Caco-2 (cell line): ENCODE measurements at regions not wholly inside any gene's neighbourhood (a gene's known extent, or its start where the extent isn't known, plus 50 kb on each side); places are given as distances from the start of the nearest gene placed in this dataset.

Source experiments
- BruUV-seq: library from RNA; stranded (reverse); fragments of 400-500 nt; replicated peaks from 2 replicates; lab custom pipeline; 2021; lab: Mats Ljungman, UMichigan
- CTCF ChIA-PET: fragments of 300-600 bp; sonication (Branson Sonifier 250); formaldehyde crosslinking; loops from one replicate; lab custom pipeline; 2022; ENCODE audit warnings: antibody characterized with exemption; lab: Charles Lee
- POLR2A ChIA-PET: fragments of 300-600 bp; sonication (Branson Sonifier 250); formaldehyde crosslinking; loops from one replicate; lab custom pipeline; 2022; ENCODE audit warnings: antibody characterized with exemption; lab: Charles Lee
- DNase-seq, 2 experiments: peaks; one replicate each; pipeline versions ENCODE4 v3.0.0 to v3.0.0-alpha.2; 2020 to 2022
- H3K27me3 ChIP-seq: replicated peaks from 2 replicates; pipeline ENCODE4 v1.6.0; 2011; ENCODE audit warnings: low read length; ENCODE audit not compliant: control insufficient read depth, insufficient read depth
- H3K36me3 ChIP-seq: 2 replicates; pipeline ENCODE4 v1.5.1; 2011; ENCODE audit warnings: low read length; ENCODE audit not compliant: control insufficient read depth, insufficient read depth
- H3K4me1 ChIP-seq: fragments of 250-450 bp; sonication (Bioruptor Pico); 2 replicates; pipeline ENCODE4 v1.5.1; 2020; ENCODE audit warnings: mild to moderate bottlenecking
- H3K4me3 ChIP-seq: 2 replicates; pipeline ENCODE4 v1.5.1; 2011; ENCODE audit warnings: low read depth, mild to moderate bottlenecking, control low read depth, low read length
- H3K9me3 ChIP-seq: fragments of 250-450 bp; sonication (Bioruptor Pico); 2 replicates; pipeline ENCODE4 v1.5.1; 2020; ENCODE audit warnings: mild to moderate bottlenecking, moderate library complexity
- H3K27ac Mint-ChIP-seq: one replicate; pipeline ENCODE4 v1.8.0; 2022; ENCODE audit warnings: mixed read lengths; ENCODE audit not compliant: unreplicated experiment
- H3K27me3 Mint-ChIP-seq: one replicate; pipeline ENCODE4 v1.8.0; 2022; ENCODE audit warnings: mixed read lengths; ENCODE audit not compliant: insufficient read depth, unreplicated experiment
- H3K36me3 Mint-ChIP-seq: one replicate; pipeline ENCODE4 v1.8.0; 2022; ENCODE audit warnings: mild to moderate bottlenecking, mixed read lengths; ENCODE audit not compliant: insufficient read depth, unreplicated experiment
- H3K4me1 Mint-ChIP-seq: one replicate; pipeline ENCODE4 v1.8.0; 2022; ENCODE audit warnings: low read depth, mixed read lengths; ENCODE audit not compliant: unreplicated experiment
- H3K4me3 Mint-ChIP-seq: one replicate; pipeline ENCODE4 v1.8.0; 2022; ENCODE audit warnings: mild to moderate bottlenecking, moderate library complexity, mixed read lengths; ENCODE audit not compliant: unreplicated experiment
- H3K9me3 Mint-ChIP-seq: one replicate; pipeline ENCODE4 v1.8.0; 2022; ENCODE audit warnings: mixed read lengths; ENCODE audit not compliant: unreplicated experiment
- intact Hi-C: fragments of 100-400 bp; cut with micrococcal nuclease; formaldehyde crosslinking; loops from one replicate; pipeline ENCODE4 v1.10.0; 2022; ENCODE audit not compliant: unreplicated experiment
- TF ChIP-seq, protein P1 (sequence below), 2 experiments: fragments of 200-600 bp in 1 of 2; IDR thresholded peaks; 1 replicate in 1 of 2; 2 replicates in 1 of 2; pipeline versions ENCODE4 v1.5.1 to v1.8.0; 2011 to 2022; ENCODE audit warnings: antibody characterized with exemption in 1 of 2, control low read depth in 1 of 2, inconsistent platforms in 1 of 2, low read depth in 1 of 2, low read length in 1 of 2, mild to moderate bottlenecking in 1 of 2, moderate library complexity in 1 of 2; ENCODE audit not compliant: insufficient read depth in 1 of 2, severe bottlenecking in 1 of 2, unreplicated experiment in 1 of 2

DNA sequence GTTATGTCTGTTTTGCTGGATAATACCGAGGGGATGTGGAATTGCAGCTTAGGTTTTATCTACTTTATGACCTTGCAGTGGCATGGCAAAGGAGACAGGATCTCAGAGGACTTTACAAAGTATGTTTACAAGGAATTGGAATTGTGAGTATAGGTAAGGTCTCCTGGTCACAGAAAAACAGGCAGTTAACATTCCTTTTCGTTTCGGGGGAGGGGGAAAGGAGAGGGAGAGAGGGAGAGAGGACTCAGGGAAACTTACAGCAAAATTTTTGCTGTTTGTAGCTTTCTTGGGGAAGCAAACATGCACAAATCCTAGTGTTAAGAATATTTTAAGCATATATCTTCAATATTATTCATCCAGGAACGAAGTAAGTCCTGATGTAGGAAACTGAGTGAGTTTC is 590.5 kb upstream of the LRFN5 start:
- H3K9me3 Mint-ChIP-seq = peaks cover 9% of the 10 kb centered on the region
- POLR2A ChIA-PET = no interaction called here

DNA sequence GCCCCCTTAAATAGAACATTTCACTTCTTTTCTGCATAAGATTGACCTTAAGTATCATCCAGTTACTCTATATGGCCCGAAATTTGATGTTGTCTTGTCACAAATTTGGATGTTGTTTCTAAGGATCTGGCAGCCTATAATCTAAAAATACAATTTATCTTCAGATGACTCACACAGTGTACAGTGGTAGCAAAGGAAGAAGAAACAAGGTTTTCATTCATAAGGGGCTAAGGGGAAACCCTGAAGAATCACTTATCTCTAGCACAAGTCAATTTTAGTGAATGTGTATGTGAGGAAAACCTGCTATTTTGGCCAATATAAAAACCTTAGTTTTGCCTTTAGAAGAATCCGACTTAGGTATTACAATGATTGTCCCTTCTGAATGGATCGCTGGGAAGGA is 606.3 kb upstream of the LRFN5 start:
- BruUV-seq = no TSS peak
- H3K4me3 ChIP-seq = no peak overlapping the region
- H3K9me3 ChIP-seq = no peaks in the 10 kb centered on the region
- Mint-ChIP-seq H3K27me3 (no peaks in the 10 kb centered on the region), H3K4me1 (no peaks in the 10 kb centered on the region), H3K9me3 (no peaks in the 10 kb centered on the region), H3K36me3 (no peaks in the 10 kb centered on the region), H3K4me3 (no peak overlapping the region), H3K27ac (no peak overlapping the region)
- H3K27me3 ChIP-seq = no peaks in the 10 kb centered on the region
- no peaks in the 10 kb centered on the region for H3K4me1 ChIP-seq
- ChIA-PET POLR2A (no interaction called here), CTCF (no interaction called here)
- DNase-seq = no peak
- intact Hi-C loops = no loop called here
- TF ChIP-seq, protein P1, sequence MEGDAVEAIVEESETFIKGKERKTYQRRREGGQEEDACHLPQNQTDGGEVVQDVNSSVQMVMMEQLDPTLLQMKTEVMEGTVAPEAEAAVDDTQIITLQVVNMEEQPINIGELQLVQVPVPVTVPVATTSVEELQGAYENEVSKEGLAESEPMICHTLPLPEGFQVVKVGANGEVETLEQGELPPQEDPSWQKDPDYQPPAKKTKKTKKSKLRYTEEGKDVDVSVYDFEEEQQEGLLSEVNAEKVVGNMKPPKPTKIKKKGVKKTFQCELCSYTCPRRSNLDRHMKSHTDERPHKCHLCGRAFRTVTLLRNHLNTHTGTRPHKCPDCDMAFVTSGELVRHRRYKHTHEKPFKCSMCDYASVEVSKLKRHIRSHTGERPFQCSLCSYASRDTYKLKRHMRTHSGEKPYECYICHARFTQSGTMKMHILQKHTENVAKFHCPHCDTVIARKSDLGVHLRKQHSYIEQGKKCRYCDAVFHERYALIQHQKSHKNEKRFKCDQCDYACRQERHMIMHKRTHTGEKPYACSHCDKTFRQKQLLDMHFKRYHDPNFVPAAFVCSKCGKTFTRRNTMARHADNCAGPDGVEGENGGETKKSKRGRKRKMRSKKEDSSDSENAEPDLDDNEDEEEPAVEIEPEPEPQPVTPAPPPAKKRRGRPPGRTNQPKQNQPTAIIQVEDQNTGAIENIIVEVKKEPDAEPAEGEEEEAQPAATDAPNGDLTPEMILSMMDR (IDR thresholded peaks at IDR 0.05; ENCODE audit: insufficient read depth in 1 of 2, low read depth in 1 of 2, low read length in 1 of 2, severe bottlenecking in 1 of 2, unreplicated experiment in 1 of 2) = no peak
- H3K36me3 ChIP-seq = no peaks in the 10 kb centered on the region

More for the DNA sequence above, 590.5 kb upstream of the LRFN5 start:
- CTCF ChIA-PET = no interaction called here
- H3K9me3 ChIP-seq = no peaks in the 10 kb centered on the region
- H3K27ac Mint-ChIP-seq = no peak overlapping the region
- no peaks in the 10 kb centered on the region for H3K4me1 ChIP-seq
- no TSS peak for BruUV-seq
- H3K4me1 Mint-ChIP-seq = no peaks in the 10 kb centered on the region
- H3K4me3 Mint-ChIP-seq = no peak overlapping the region
- no peaks in the 10 kb centered on the region for H3K36me3 Mint-ChIP-seq
- no peaks in the 10 kb centered on the region for H3K27me3 Mint-ChIP-seq
- intact Hi-C loops = no loop called here
- no peak overlapping the region for H3K4me3 ChIP-seq
- DNase-seq = peak in 1 of 2 experiments; percentile 3
- H3K36me3 ChIP-seq = no peaks in the 10 kb centered on the region
- H3K27me3 ChIP-seq = no peaks in the 10 kb centered on the region
- TF ChIP-seq, protein P1 (IDR thresholded peaks at IDR 0.05; ENCODE audit: insufficient read depth in 1 of 2, low read depth in 1 of 2, low read length in 1 of 2, severe bottlenecking in 1 of 2, unreplicated experiment in 1 of 2) = no peak

GRCh38 chr14:40989260-40989659 is 617.4 kb upstream of the LRFN5 start:
- H3K4me3 Mint-ChIP-seq = no peak overlapping the region
- no peak overlapping the region for H3K27ac Mint-ChIP-seq
- no peaks in the 10 kb centered on the region for H3K36me3 Mint-ChIP-seq
- ChIA-PET POLR2A (no interaction called here), CTCF (no interaction called here)
- no peak for DNase-seq
- TF ChIP-seq, protein P1 (IDR thresholded peaks at IDR 0.05; ENCODE audit: insufficient read depth in 1 of 2, low read depth in 1 of 2, low read length in 1 of 2, severe bottlenecking in 1 of 2, unreplicated experiment in 1 of 2) = no peak
- Histone ChIP-seq H3K9me3 (no peaks in the 10 kb centered on the region), H3K4me3 (no peak overlapping the region), H3K27me3 (no peaks in the 10 kb centered on the region), H3K36me3 (no peaks in the 10 kb centered on the region), H3K4me1 (no peaks in the 10 kb centered on the region)
- H3K27me3 Mint-ChIP-seq = no peaks in the 10 kb centered on the region
- H3K4me1 Mint-ChIP-seq = no peaks in the 10 kb centered on the region
- intact Hi-C loops = no loop called here
- BruUV-seq = no TSS peak
- H3K9me3 Mint-ChIP-seq = peaks cover 7% of the 10 kb centered on the region
